ENCODE measurements at regions not wholly inside any gene's neighbourhood (a gene's known extent, or its start where the extent isn't known, plus 50 kb on each side); places are given as distances from the start of the nearest gene placed in this dataset.
A peak's percentile ranks its signal among the peaks of the same experiment; 100 is the strongest.

DNA sequence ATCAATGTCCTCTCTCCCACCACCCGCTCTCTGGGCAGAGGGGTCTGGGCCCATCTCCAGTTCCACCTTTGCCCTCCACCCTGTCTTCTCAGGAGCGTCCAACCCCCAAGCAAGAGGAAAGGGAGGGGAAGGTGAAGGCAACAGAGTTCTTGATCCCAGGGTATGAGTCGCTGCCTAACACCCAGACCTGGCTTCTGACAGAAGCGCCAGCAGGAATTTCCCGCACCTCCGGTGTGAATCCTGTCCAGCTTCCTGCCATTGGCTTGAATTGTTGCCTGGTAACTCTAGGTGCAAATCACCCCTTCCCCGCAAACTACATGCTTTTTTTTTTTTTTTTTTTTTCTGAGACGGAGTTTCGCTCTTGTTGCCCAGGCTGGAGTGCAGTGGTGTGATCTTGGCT is 84.2 kb upstream of the IER5L start:
- Mint-ChIP-seq H3K4me3 (no peak overlapping the region), H3K36me3 (no peaks in the 10 kb centered on the region), H3K27me3 (peaks cover 33% of the 10 kb centered on the region), H3K9me3 (no peaks in the 10 kb centered on the region), H3K27ac (no peak overlapping the region), H3K4me1 (peaks cover 15% of the 10 kb centered on the region)
- DNase-seq (ENCODE audit: low spot score in 2 of 2) (no peak), ATAC-seq (ENCODE audit: low read depth) (no peak)

DNA sequence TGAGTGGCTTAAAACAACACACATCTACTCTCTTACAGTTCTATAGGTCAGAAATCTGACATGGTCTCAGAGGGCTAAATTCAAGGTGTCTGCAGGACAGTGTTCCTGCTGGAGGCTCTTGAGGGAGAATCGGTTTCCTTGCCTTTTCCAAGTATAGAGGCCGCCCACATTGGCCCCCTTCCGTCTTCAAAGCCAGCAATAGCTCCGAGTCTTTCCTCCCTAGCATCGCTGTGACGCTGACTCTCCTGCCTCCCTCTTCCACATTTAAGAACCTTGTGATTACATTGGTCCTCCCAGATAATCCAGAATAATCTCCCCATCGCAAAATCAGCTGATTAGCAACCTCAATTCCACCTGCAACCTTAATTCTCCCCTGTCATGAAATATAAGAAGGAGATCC is 81.3 kb upstream of the IER5L start:
- Mint-ChIP-seq H3K27me3 (peaks cover 43% of the 10 kb centered on the region), H3K36me3 (no peaks in the 10 kb centered on the region), H3K4me3 (peak overlapping the region; percentile 63), H3K27ac (no peak overlapping the region), H3K4me1 (peaks cover 12% of the 10 kb centered on the region), H3K9me3 (no peaks in the 10 kb centered on the region)
- DNase-seq (ENCODE audit: low spot score in 2 of 2) (no peak), ATAC-seq (ENCODE audit: low read depth) (no peak)

DNA sequence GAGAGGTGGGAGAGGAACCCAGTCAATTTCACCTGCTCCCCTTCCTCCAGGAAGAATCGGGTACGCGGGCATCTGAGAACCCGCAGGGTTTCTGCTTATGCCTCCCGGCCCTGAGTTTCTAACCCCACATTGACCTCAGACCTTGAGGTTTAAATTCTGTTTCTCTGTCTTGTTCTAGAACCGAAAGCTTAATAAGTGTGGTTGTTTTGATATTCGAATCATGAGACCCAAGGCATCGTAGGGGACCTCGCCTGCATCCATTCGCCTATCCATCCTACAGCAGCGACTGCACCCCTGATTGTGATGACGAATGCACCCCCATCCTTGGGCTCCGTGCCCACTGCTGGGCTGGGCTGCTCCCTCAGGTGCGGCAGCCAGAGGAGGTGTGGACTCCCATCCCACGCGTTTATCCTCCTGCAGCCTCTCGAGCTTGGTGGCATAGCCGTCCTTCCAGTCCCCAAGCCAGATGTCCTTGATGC is 80.8 kb upstream of the IER5L start:
- Mint-ChIP-seq H3K9me3 (no peaks in the 10 kb centered on the region), H3K4me3 (peak overlapping the region; percentile 63), H3K36me3 (no peaks in the 10 kb centered on the region), H3K4me1 (peaks cover 12% of the 10 kb centered on the region), H3K27me3 (peaks cover 46% of the 10 kb centered on the region), H3K27ac (no peak overlapping the region)
- ATAC-seq (ENCODE audit: low read depth) (peak; percentile 43), DNase-seq (ENCODE audit: low spot score in 2 of 2) (no peak)

DNA sequence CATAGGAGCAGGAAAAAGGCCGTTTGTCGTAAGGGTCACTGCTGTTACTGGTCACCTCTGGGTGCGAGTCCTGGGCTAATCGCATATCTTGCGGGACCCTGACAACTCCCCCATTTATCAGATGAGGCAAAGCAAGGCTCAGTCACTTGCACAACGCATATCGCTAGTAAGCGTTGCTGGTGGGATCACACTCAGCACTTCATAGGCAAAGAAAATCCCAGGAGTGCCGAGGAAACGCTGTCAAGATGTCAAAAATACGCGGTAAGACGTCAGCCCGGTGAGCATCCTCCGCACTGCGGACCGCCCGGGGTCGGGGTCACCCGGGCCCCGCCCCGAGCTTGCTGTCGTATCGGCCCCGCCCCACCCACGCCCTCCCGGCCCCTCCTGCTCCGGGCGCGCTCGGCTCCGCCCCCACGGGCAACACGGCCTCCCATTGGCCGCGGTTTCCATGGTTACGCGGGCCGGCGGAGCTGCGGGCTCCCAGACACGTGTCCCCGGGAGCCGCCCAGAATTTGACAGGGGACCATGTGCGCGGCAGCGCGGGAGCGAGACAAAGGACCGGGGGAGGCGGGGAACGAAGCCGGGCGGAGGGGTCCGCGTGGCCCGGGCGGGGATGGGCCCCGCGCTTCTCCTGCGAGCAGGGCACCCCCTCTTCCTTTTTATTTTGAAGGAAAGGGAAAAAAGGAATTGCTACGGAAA is 80.2 kb upstream of the IER5L start:
- peak; percentile 88 for ATAC-seq (ENCODE audit: low read depth)
- Mint-ChIP-seq H3K36me3 (no peaks in the 10 kb centered on the region), H3K9me3 (no peaks in the 10 kb centered on the region), H3K27ac (no peak overlapping the region), H3K27me3 (peaks cover 47% of the 10 kb centered on the region), H3K4me1 (peaks cover 12% of the 10 kb centered on the region), H3K4me3 (no peak overlapping the region)
- peak; percentile 32 to 46 for DNase-seq (ENCODE audit: low spot score in 2 of 2)

DNA sequence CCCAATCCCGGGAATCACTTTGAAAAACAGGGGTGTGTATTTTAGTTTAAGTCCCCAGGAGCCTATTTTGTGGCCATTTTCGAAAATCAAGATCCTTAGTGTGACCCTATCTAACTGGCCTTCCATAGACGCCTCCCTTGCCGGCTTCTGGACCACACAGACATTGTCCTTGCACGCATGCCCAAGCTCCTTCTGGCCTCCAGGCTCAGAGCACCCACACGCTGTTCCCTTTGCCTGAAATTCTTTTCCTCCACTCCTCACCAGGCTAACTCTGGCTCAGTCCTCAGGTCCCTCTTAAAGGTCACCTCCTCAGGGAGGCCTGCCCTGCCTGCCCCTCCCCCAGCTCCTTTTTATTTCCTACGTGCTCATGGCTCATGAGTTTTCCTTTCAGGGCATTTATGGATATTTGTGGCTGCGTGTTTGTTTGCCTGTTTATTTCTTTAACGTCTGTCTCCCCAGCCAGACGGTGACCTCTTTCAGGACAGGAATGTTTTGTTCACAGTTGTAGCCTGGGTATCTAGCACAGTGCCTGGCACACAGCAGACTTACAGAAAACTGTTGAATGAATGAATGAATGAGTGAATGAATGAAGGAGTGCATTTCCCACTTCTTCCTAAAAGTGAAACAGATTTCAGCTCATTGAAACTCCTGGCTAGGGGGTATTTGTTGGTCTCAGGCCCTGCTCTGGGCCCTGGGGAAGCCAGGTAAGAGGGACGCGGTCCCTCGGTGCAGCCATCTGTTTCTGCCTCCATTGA is 79.1 kb upstream of the IER5L start:
- Mint-ChIP-seq H3K36me3 (no peaks in the 10 kb centered on the region), H3K27ac (no peak overlapping the region), H3K4me1 (peaks cover 12% of the 10 kb centered on the region), H3K9me3 (no peaks in the 10 kb centered on the region), H3K27me3 (peaks cover 44% of the 10 kb centered on the region), H3K4me3 (no peak overlapping the region)
- ATAC-seq (ENCODE audit: low read depth), result no peak
- no peak for DNase-seq (ENCODE audit: low spot score in 2 of 2)

DNA sequence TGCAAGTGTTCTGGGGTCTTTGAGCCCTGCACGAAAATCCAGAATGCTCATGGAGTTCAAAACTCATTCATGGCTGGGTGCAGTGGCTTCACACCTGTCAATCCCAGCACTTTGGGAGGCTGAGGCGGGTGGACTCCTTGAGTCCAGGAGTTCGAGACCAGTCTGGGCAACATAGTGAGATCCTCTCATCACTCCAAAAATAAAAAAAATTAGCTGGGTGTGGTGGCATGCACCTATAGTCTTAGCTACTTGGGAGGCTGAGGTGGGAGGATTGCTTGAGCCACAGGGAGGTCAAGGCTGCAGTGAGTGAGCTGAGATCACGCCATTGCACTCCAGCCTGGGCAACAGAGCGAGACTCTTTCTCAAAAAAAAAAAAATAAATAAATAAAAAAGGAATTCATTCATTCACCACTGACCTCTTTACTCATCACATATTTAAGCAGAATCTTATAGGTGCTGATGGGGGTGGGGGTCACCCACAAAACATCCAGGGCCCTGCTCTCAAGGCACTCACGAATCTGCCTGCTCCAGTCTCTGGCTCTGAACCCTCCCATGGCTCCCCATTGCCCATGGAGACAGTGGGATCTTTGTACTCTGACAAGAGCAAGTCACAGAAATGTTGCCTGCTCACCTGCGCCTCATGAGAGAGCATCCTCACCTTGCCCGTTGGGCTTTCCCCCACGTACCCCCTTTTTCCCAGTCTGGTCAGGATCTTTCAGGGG is 76.7 kb upstream of the IER5L start:
- Mint-ChIP-seq H3K4me1 (peaks cover 7% of the 10 kb centered on the region), H3K27me3 (peaks cover 36% of the 10 kb centered on the region), H3K36me3 (no peaks in the 10 kb centered on the region), H3K9me3 (peaks cover 1% of the 10 kb centered on the region), H3K27ac (no peak overlapping the region), H3K4me3 (no peak overlapping the region)
- ATAC-seq (ENCODE audit: low read depth) (no peak), DNase-seq (ENCODE audit: low spot score in 2 of 2) (no peak)

DNA sequence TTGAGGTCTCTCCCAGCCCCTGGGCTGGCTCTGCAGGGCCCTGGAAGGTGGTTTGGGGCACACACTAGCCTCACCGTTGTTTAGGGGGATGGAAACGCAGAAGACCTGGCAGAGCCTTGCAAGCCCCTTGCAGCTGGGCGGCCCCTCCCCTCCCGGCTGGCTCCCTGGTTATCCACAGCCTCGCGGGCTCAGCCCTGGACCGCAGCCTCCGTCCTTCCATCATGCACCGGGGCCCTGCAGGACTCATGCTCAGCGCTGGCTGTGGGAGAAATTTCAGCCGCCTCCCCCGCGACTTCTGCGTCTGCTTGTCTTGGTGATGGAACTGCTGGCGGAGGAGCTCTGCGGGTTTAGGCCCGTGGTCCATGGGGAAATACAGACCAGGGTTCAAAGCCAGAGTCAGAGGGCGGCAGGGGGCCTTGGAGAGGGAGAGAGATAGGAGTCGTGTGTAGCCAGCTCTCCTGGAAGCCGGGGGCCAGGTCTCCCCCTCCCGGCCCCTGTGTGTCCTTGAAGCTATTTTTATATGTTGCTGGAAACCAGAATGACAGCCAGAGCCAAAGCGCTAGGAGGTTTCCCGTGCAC is 75.8 kb upstream of the IER5L start:
- ATAC-seq (ENCODE audit: low read depth), result no peak
- Mint-ChIP-seq H3K9me3 (peaks cover 1% of the 10 kb centered on the region), H3K27ac (no peak overlapping the region), H3K4me3 (no peak overlapping the region), H3K4me1 (peaks cover 2% of the 10 kb centered on the region), H3K36me3 (no peaks in the 10 kb centered on the region), H3K27me3 (peaks cover 34% of the 10 kb centered on the region)
- DNase-seq (ENCODE audit: low spot score in 2 of 2), result no peak

DNA sequence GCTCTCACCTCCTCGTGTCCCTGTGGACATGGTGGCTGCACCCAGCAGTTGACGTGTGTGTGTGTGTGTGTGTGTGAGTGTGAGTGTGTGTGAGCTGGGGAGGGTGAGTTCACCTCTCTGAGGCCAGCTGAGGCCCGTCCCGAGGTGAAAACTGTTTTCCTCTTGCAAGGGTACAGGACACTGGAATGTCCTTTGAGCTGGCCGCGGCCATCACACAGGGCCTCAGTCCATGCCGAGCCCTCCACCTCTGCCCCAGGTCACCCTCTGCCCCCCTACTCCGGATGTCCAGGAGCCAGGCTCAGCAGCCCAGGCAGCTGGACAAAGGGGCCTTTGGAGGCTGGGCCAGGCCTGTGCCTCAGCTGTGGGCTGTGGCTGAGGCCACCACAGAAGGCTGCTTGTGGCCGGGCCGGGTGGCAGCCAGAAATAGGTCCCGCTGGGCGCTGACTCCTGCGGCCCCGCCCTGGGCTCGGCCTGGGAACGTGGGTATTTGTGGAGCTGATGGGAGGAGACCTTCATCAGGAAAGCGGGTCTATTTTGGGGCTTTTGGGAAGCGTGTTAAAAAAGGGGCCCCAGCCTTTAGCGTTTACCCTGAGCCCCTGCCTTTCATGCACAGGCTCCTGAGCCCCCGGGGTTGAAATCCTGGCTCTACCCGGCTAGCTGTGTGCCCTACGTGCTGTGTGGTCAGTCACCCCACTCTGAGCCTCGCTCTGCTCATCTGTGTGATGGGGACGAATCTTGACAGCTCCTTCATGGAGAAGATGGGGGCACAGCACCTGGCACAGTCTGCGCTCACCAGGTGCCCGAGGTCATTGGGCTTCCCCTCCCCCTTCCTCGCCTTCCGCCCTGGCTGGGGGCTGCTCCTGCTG is 75.1 kb upstream of the IER5L start:
- H3K9me3 Mint-ChIP-seq, result peaks cover 1% of the 10 kb centered on the region
- no peaks in the 10 kb centered on the region for H3K4me1 Mint-ChIP-seq
- no peak for ATAC-seq (ENCODE audit: low read depth)
- no peaks in the 10 kb centered on the region for H3K36me3 Mint-ChIP-seq
- DNase-seq (ENCODE audit: low spot score in 2 of 2), result no peak
- H3K27me3 Mint-ChIP-seq, result peaks cover 35% of the 10 kb centered on the region
- H3K4me3 Mint-ChIP-seq, result no peak overlapping the region
- no peak overlapping the region for H3K27ac Mint-ChIP-seq

DNA sequence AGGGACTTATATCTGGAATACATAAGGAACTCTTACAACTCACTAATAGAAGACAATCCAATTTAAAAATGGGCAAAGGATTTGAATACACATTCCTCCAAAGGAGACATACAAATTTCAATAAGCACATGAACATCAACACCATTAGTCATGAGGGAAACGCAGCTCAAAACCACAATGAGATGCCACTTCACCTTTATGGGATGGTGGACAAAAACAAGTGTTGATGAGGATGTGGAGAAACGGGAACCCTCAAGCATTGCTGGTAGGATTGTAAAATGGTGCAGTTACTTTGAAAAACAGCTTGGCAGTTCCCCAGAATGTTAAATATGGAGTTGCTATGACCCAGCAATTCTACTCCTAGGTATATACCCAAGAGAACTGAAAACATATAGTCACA is 72.7 kb upstream of the IER5L start:
- ATAC-seq (ENCODE audit: low read depth), result no peak
- Mint-ChIP-seq H3K36me3 (no peaks in the 10 kb centered on the region), H3K9me3 (peaks cover 1% of the 10 kb centered on the region), H3K4me3 (no peak overlapping the region), H3K27me3 (peaks cover 31% of the 10 kb centered on the region), H3K4me1 (no peaks in the 10 kb centered on the region), H3K27ac (no peak overlapping the region)
- DNase-seq (ENCODE audit: low spot score in 2 of 2), result no peak

DNA sequence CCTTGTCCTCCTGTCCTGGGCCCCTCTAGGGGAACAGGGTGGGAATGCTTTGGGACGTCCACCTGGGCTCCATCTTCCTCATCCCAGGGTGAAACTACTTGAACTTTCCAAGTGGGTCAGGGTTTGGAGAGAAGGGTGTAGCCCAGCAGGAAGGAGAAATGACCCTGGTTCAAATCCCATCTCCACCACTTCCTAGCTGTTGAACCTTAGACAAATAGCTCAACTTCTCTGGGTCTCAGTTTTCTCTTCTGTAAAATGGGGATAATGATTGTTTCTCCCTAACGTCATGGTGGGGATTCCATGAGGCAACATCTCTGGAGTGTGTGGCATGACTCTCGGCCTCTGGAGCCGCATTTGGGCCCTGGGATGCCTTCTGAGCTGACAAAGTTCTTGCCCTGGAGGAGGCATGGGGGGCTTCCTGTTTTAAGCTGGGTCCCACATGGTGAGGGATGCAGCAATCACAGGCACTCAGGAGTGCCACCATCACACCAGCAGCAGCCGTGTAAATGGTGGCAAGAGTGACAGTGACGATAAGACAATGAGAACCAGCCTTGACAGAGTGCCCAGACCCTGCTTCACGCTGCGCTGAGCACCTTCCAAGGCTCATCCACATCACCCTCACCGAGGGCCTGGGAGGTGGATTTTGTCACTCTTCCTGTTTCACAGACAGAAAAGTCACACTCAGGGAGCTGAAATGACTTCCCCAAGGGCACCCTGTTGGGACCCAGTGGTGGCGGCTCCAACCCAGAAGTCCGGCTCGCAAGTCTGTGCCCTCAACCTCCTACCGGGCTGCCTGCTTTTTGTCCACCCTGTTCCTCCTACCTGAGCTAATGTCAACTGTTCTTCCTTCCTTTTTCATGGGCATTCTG is 69.5 kb upstream of the IER5L start:
- no peaks in the 10 kb centered on the region for H3K4me1 Mint-ChIP-seq
- H3K9me3 Mint-ChIP-seq, result peaks cover 1% of the 10 kb centered on the region
- no peak overlapping the region for H3K27ac Mint-ChIP-seq
- no peak overlapping the region for H3K4me3 Mint-ChIP-seq
- DNase-seq (ENCODE audit: low spot score in 2 of 2) (no peak), ATAC-seq (ENCODE audit: low read depth) (no peak)
- no peaks in the 10 kb centered on the region for H3K36me3 Mint-ChIP-seq
- peaks cover 33% of the 10 kb centered on the region for H3K27me3 Mint-ChIP-seq

DNA sequence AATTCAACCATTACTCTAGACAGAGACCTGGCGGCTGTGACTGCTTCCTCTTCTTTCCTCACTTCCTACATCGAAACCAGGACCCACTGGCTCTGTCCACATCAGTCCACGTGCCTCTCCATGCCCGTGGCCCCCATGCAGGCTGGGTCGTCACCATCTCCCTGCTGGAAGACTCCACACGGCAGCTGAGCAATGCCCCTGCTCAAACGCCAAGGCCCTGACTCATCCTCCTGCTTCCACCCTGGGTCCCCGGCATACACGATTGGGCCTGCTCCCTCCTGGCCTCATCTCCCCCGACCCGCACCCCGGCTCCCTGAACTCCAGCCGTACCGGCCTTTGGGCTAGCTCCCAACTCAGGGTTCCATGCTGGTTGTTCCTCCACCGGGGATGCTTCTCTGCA is 67.2 kb upstream of the IER5L start:
- H3K4me1 Mint-ChIP-seq, result no peaks in the 10 kb centered on the region
- H3K4me3 Mint-ChIP-seq, result no peak overlapping the region
- H3K27me3 Mint-ChIP-seq, result peaks cover 37% of the 10 kb centered on the region
- DNase-seq (ENCODE audit: low spot score in 2 of 2) (no peak), ATAC-seq (ENCODE audit: low read depth) (no peak)
- H3K36me3 Mint-ChIP-seq, result no peaks in the 10 kb centered on the region
- peaks cover 1% of the 10 kb centered on the region for H3K9me3 Mint-ChIP-seq
- no peak overlapping the region for H3K27ac Mint-ChIP-seq

DNA sequence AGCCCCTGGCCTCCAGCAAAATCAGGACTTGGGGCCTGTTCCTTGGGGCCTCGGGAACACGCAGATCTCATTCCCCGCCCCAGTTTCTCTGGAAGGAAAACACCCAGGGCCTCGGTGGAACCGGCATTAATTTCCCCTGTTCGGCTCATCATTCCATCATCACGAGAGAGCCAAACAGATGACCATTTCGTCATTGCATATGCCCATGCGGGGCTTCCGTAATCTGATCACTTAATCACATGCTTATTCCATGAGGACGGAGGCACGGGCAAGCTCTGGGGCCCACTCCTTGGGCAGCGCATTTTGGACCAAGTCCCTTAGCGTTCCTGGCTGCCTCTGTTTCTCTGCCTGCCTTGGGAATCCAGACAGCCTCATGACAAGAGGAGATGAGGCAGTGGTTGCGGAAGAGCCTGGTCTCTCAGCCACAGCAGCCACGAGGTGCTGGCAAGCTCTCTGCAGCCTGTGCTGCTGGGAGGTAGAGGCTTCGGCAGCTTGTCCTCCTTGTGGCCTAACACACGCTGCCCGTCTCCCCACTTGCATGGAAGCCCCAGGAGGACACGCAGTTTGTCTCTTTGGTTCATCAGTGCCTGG is 65.0 kb upstream of the IER5L start:
- no peaks in the 10 kb centered on the region for H3K36me3 Mint-ChIP-seq
- peaks cover 30% of the 10 kb centered on the region for H3K27me3 Mint-ChIP-seq
- no peak for DNase-seq (ENCODE audit: low spot score in 2 of 2)
- no peaks in the 10 kb centered on the region for H3K4me1 Mint-ChIP-seq
- no peaks in the 10 kb centered on the region for H3K9me3 Mint-ChIP-seq
- no peak overlapping the region for H3K4me3 Mint-ChIP-seq
- ATAC-seq (ENCODE audit: low read depth), result no peak
- no peak overlapping the region for H3K27ac Mint-ChIP-seq

Measured in memory B cell (primary cell).